PC-9 (cell line): ENCODE measurements at regions not wholly inside any gene's neighbourhood (a gene's known extent, or its start where the extent isn't known, plus 50 kb on each side); places are given as distances from the start of the nearest gene placed in this dataset.

Source experiments
- BruUV-seq: library from RNA; stranded (reverse); fragments of 400-500 nt; replicated peaks from 2 replicates; lab custom pipeline; 2021; lab: Mats Ljungman, UMichigan
- CTCF ChIA-PET: fragments of 300-600 bp; sonication (Branson Sonifier 250); formaldehyde crosslinking; loops from one replicate; lab custom pipeline; 2022; ENCODE audit warnings: antibody characterized with exemption; lab: Charles Lee
- POLR2A ChIA-PET: fragments of 300-600 bp; sonication (Branson Sonifier 250); formaldehyde crosslinking; loops from one replicate; lab custom pipeline; 2022; ENCODE audit warnings: antibody characterized with exemption; ENCODE audit not compliant: unreplicated experiment; lab: Charles Lee
- DNase-seq, 2 experiments: peaks; one replicate each; pipeline versions ENCODE4 v3.0.0 to v3.0.0-alpha.2; 2015 to 2022; ENCODE audit warnings: mixed read lengths in 1 of 2
- H2AFZ ChIP-seq: fragments of 200-600 bp; sonication (generic); 2 replicates; pipeline ENCODE4 v1.8.1; 2017; ENCODE audit warnings: antibody characterized with exemption
- H3F3A ChIP-seq: fragments of 200-600 bp; sonication (generic); 2 replicates; pipeline ENCODE4 v1.8.1; 2017; ENCODE audit warnings: antibody characterized with exemption, mild to moderate bottlenecking, low read depth; ENCODE audit not compliant: insufficient read depth
- H3K27ac ChIP-seq: fragments of 200-600 bp; sonication (generic); 2 replicates; pipeline ENCODE4 v1.6.1; 2016; ENCODE audit warnings: mixed run types
- H3K27me3 ChIP-seq: fragments of 200-600 bp; sonication (generic); 2 replicates; pipeline ENCODE4 v1.6.1; 2016; ENCODE audit warnings: low read depth, mixed run types; ENCODE audit not compliant: insufficient read depth
- H3K36me3 ChIP-seq: fragments of 200-600 bp; sonication (generic); 2 replicates; pipeline ENCODE4 v1.6.1; 2016; ENCODE audit warnings: low read depth, mixed run types
- H3K4me1 ChIP-seq: fragments of 200-600 bp; sonication (generic); replicated peaks from 2 replicates; pipeline ENCODE4 v1.6.1; 2016; ENCODE audit warnings: mixed run types; ENCODE audit not compliant: insufficient read depth
- H3K4me2 ChIP-seq: fragments of 200-600 bp; sonication (generic); 2 replicates; pipeline ENCODE4 v1.6.1; 2017; ENCODE audit warnings: mixed run types
- H3K4me3 ChIP-seq: fragments of 200-600 bp; sonication (generic); 2 replicates; pipeline ENCODE4 v1.6.1; 2016; ENCODE audit warnings: mixed run types
- H3K79me2 ChIP-seq: fragments of 200-600 bp; sonication (generic); 2 replicates; pipeline ENCODE4 v1.6.1; 2017; ENCODE audit warnings: low read depth, mixed run types
- H3K9me2 ChIP-seq: fragments of 200-600 bp; sonication (generic); 2 replicates; pipeline ENCODE4 v1.8.1; 2017; ENCODE audit warnings: mild to moderate bottlenecking; ENCODE audit not compliant: insufficient read depth
- H3K9me3 ChIP-seq: fragments of 200-600 bp; sonication (generic); 2 replicates; pipeline ENCODE4 v1.8.1; 2016; ENCODE audit warnings: low read depth; ENCODE audit not compliant: insufficient read depth
- H4K20me1 ChIP-seq: fragments of 200-600 bp; sonication (generic); 2 replicates; pipeline ENCODE4 v1.8.1; 2017; ENCODE audit not compliant: insufficient read depth
- CTCF ChIP-seq: fragments of 200-600 bp; sonication (generic); conservative IDR thresholded peaks from 2 replicates; pipeline ENCODE4 v1.6.1; 2017; ENCODE audit warnings: mixed run types, antibody characterized with exemption, mild to moderate bottlenecking, moderate library complexity
- EZH2 ChIP-seq: fragments of 200-600 bp; sonication (generic); IDR thresholded peaks from 2 replicates; pipeline ENCODE4 v1.8.0; 2017; ENCODE audit warnings: antibody characterized with exemption, low read depth
- intact Hi-C: fragments of 100-400 bp; cut with micrococcal nuclease; formaldehyde crosslinking; loops from one replicate; pipeline ENCODE4 v1.10.0; 2022; ENCODE audit not compliant: unreplicated experiment

GRCh38 chr13:40137400-40137799 lies 481.9 kb downstream of the COG6 start:
- BruUV-seq, result no TSS peak
- ChIA-PET POLR2A (no interaction called here), CTCF (no interaction called here)
- DNase-seq, result no peak
- Histone ChIP-seq H3F3A (no peaks in the 10 kb centered on the region), H3K79me2 (no peaks in the 10 kb centered on the region), H3K27ac (no peak overlapping the region), H3K36me3 (no peaks in the 10 kb centered on the region), H3K27me3 (no peaks in the 10 kb centered on the region), H3K4me2 (no peak overlapping the region), H3K4me1 (no peaks in the 10 kb centered on the region), H3K4me3 (no peak overlapping the region), H3K9me2 (no peaks in the 10 kb centered on the region), H2AFZ (no peak overlapping the region), H4K20me1 (no peaks in the 10 kb centered on the region), H3K9me3 (no peaks in the 10 kb centered on the region)
- intact Hi-C loops, result no loop called here
- TF ChIP-seq CTCF (no peak), EZH2 (no peak)

GRCh38 chr13:40139896-40140520 lies 484.5 kb downstream of the COG6 start:
- Histone ChIP-seq H3K9me2 (no peaks in the 10 kb centered on the region), H4K20me1 (no peaks in the 10 kb centered on the region), H3K36me3 (no peaks in the 10 kb centered on the region), H3K27me3 (no peaks in the 10 kb centered on the region), H3K4me2 (no peak overlapping the region), H3K4me3 (no peak overlapping the region), H2AFZ (no peak overlapping the region), H3K79me2 (no peaks in the 10 kb centered on the region), H3K4me1 (no peaks in the 10 kb centered on the region), H3K9me3 (no peaks in the 10 kb centered on the region), H3F3A (no peaks in the 10 kb centered on the region), H3K27ac (no peak overlapping the region)
- intact Hi-C loops, result no loop called here
- TF ChIP-seq CTCF (no peak), EZH2 (no peak)
- CTCF ChIA-PET, result no interaction called here
- BruUV-seq, result no TSS peak
- POLR2A ChIA-PET, result no interaction called here
- no peak for DNase-seq

GRCh38 chr13:40141859-40142555 lies 486.5 kb downstream of the COG6 start:
- H3K27me3 ChIP-seq, result no peaks in the 10 kb centered on the region
- H3K9me2 ChIP-seq, result no peaks in the 10 kb centered on the region
- no peaks in the 10 kb centered on the region for H3K4me1 ChIP-seq
- no peaks in the 10 kb centered on the region for H3K79me2 ChIP-seq
- TF ChIP-seq EZH2 (no peak), CTCF (no peak)
- no peak overlapping the region for H2AFZ ChIP-seq
- no peaks in the 10 kb centered on the region for H3K36me3 ChIP-seq
- intact Hi-C loops, result no loop called here
- POLR2A ChIA-PET, result no interaction called here
- CTCF ChIA-PET, result no interaction called here
- no peaks in the 10 kb centered on the region for H3K9me3 ChIP-seq
- no peak for DNase-seq
- H3K27ac ChIP-seq, result no peak overlapping the region
- no peak overlapping the region for H3K4me3 ChIP-seq
- BruUV-seq, result no TSS peak
- H4K20me1 ChIP-seq, result no peaks in the 10 kb centered on the region
- H3K4me2 ChIP-seq, result no peak overlapping the region
- no peaks in the 10 kb centered on the region for H3F3A ChIP-seq
